ENCODE measurements at regions not wholly inside any gene's neighbourhood (a gene's known extent, or its start where the extent isn't known, plus 50 kb on each side); places are given as distances from the start of the nearest gene placed in this dataset.
"Not testable (repeated sequence)": the region's sequence is repeated elsewhere in the genome, so short reads cannot be mapped to it uniquely, and the experiment has no call there.

DNA sequence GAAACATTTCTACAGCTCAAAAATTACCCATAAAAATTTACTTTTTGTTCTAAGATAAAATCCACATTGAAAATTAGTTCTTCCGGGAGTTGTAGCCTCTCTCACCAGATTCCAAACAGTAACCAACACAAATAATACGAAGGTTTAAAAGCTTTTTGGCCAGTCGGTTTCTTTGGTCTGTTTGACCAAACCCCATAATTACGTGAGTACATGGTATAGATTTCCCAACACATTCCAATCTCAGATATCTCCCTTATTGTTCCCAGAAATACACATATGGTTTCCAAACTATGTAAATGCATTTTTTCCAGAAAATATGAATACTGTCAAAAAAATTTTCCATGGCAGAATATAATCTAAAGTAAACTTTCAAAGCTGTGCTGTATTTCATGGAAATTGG lies 722.0 kb downstream of the KCNJ2 start:
- DNase-seq: no peak

- no peak for DNase-seq
These were observed 723.2 kb downstream of the KCNJ2 start for GRCh38 chr17:70892527-70892926.

DNA sequence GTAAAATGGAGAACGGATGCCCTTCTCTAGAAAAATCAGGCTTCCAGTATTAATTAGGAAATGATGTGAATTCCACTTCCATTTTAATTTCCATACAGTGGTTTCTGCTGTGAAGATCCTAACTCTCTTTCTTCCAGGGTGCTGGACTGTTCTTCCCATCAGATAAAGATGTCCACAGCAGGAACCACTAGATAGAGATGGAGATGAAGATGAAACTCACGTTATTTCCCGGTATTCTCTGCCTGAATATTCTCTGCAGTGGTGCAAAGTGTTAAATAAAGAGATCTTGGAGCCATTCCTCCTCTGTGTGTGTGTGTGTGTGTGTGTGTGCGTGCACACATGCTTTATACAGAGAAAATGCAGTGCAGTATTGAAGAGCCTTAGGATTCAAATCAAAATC lies 727.5 kb downstream of the KCNJ2 start:
- DNase-seq: no peak

DNA sequence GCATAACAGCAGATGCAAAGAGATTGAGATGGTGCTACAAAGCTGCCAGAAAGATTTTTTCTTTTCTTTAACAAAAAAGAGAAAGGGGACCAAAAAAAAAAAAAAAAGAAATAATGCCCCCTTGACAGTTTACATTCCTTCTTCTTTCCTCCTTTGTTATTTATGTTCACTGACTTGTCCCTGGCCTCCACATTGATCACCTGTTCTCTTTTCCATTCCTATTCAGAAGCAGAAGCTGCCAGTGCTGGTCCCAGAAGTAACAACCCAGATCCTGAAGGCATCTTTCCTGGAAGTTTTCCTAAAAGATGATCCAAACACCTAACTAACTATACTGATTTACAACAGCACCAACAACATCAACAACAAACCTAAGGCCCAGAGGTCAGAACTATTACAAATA lies 728.1 kb downstream of the KCNJ2 start:
- DNase-seq: no peak

- no peak for DNase-seq
These were observed 732.5 kb downstream of the KCNJ2 start for GRCh38 chr17:70901870-70902269.

DNA sequence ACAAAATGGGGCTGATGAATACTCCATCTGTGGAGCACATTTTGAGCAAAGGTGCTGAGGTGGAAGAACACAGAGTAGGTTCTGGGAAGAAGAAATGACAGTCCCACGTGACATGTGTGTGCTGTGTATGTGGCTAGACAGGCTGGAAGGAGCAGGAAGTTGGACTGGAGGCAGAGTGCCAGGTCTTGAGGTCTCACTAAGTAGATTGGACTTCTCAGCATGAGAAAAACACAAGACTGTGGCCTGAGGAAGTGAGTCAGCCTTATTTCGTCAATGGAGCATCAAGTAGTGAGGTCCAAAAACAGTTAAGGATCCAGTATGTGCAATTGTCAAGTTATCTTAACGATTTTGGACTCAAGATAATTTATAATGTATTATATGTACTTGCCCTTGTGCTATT lies 736.5 kb downstream of the KCNJ2 start:
- no peak for DNase-seq

DNA sequence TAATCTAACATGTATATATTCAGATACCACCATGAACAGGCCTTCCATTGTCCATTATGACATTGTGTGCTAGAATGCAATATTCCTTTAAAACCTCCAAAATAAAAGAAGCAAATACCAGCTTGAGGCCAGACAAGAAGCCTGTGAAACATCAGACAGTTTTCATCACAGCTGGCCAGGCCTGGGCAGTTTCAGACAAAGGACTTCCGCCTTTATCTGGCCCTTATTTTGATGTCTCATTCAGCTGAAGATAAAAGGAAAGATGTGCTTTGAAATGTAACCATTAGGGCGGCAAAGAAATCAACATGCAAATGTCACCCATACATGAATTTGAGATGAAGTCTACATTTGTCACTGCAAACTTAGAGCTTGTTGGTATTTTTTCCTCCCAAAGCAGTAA lies 737.5 kb downstream of the KCNJ2 start:
- no peak for DNase-seq

- no peak for DNase-seq
These were observed 743.6 kb downstream of the KCNJ2 start for GRCh38 chr17:70912716-70913485.

DNA sequence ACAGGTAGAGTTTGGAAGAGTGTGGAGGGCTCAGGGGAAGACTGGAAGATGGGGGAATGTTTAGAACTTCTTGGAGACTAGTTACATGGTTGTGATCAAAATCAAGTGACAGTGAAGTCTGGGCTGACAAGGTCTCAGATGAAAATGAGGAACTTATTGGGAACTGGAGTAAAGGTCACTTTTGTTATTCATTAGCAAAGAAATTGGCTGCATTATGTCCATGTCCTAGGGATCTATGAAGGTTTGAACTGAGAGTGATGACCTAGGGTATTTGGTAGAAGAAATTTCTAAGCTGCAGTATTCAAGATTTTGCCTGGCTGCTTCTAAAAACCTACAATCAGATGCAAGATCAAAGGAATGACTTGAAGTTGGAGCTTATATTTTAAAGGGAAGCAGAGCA lies 747.1 kb downstream of the KCNJ2 start:
- no peak for DNase-seq

- DNase-seq: no peak
These were observed 749.9 kb downstream of the KCNJ2 start for GRCh38 chr17:70919241-70919640.

GRCh38 chr17:70920416-70920815 lies 751.1 kb downstream of the KCNJ2 start:
- DNase-seq: no peak

GRCh38 chr17:70922268-70922667 lies 752.9 kb downstream of the KCNJ2 start:
- no peak for DNase-seq

GRCh38 chr17:70924776-70925175 lies 755.4 kb downstream of the KCNJ2 start:
- DNase-seq: no peak

DNA sequence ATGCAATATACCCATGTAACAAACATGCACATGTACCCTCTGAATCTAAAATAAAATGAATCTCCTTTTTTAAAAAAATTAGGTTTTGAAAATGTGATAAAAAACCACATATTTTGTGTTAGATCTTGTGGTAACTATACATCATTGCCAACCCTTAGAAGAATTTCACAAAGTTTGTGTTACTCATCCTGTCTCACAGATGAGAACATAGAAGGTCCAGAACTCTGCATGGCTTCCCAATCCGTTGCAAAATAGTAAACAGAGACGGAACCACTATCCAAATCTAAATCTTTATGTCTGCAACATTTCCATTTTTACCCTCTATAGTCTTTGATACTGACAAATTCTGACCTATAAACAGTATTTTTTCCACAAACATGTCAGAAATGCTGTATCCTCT lies 759.9 kb downstream of the KCNJ2 start:
- DNase-seq: no peak

GRCh38 chr17:70934231-70934630 lies 764.9 kb downstream of the KCNJ2 start:
- no peak for DNase-seq

DNA sequence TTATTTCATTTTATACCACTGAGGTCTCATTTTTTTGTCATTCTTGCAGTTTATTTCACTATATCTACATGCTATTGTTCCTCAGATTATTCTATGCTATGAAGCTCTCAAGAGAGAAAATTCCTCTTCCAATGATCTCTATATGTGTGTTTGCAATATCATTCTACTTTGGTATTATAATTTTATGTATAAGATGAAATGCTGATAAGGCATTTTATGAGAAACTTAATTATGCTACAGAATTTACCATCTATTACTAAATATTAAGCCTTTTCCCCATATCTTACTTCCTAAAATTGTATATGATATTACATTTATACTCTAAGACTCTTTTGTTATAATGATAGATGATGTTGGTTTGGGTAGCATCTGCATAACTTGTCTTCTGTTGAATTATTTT lies 765.5 kb downstream of the KCNJ2 start:
- no peak for DNase-seq

GRCh38 chr17:70936724-70937123 lies 767.4 kb downstream of the KCNJ2 start:
- no peak for DNase-seq

- no peak for DNase-seq
These were observed 769.0 kb downstream of the KCNJ2 start for GRCh38 chr17:70938336-70938735.

DNA sequence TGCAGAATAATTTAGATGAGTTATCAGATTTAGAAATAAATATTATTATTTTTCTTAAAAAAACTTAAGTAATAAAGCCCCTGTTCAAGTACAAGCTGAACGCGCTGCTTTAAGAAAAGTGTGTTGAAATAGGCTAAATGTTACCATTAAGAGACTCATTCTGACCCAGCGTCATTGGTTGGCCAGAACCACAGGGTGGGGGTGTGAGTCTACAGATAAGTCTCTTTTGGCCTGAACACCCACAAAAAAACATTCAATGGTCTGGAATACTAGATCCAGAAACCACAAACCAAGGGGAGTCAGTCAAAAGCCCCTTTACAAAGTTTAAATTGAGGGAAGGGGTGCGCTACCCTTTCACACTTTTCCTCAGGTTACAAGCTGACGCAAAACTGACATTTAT lies 776.1 kb downstream of the KCNJ2 start:
- no peak for DNase-seq

DNA sequence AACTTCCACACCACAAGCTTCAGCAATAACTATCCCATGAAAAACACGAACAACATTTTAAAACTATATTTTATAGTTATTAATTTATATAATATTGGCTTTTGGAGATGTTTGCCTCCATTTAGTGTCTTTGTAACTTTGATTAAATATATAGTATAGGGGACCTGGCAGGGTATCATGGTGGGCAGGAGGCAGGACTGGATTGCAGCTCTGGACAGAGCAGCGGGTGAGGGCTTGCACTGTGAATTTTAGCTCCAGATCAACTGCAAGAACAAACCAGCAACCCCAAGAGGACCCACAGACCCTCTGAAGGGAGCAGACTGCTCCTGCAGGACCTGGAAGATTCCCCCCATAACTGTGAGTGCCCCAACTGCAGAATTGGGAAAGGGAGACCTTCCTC lies 777.9 kb downstream of the KCNJ2 start:
- no peak for DNase-seq

DNA sequence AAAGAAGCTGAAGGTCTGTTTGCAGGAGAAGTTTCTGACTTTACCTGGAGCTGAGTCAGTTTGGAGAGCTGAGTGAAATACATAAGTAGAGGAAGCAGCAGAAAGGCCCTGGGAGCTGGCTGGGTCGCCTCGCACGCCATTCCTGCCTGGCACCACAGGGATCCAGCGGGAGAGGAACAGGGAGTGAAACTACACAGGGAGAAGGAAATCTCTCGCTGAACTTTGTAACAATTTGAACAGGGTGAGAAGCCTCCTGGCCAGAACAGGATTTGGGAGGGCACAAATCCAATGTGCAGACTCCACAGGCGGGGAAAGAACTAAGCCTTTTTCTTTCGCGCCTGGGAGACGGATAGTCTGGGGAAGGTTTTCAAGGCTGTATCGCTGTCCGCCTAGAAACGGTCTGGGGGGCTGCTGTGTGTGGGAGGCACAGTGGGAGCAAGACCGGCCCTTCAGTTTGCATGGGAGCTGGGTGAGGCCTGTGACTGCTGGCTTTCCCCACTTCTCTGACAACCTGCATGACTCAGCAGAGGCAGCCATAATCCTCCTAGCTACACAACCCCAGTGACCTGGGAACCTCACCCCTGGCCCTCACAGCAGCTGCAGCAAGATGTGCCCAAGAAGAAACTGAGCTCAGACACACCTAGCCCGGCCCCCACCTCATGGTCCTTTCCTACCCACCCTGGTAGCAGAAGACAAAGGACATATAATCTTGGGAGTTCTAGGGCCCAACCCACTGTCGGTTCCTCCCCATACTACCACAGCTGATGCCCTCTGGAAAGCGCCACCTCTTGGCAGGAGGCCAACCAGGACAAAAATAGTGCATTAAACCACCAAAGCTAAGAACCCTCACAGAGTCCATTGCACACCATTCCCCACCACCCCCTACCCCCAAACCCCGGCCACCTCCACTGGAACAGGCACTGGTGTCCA lies 778.6 kb downstream of the KCNJ2 start:
- no peak for DNase-seq

GRCh38 chr17:70953140-70953539 lies 783.8 kb downstream of the KCNJ2 start:
- DNase-seq: not testable (repeated sequence)

- DNase-seq: no peak
These were observed 786.1 kb downstream of the KCNJ2 start for GRCh38 chr17:70955441-70955840.

- DNase-seq: no peak
These were observed 787.4 kb downstream of the KCNJ2 start for GRCh38 chr17:70956726-70957125.
